Stimulated activated naive CD4-positive, alpha-beta T cell treated with Interleukin-2 at 50 U/mL for 16 hours (primary cell): ENCODE measurements at regions not wholly inside any gene's neighbourhood (a gene's known extent, or its start where the extent isn't known, plus 50 kb on each side); places are given as distances from the start of the nearest gene placed in this dataset.
"Not testable (repeated sequence)": the region's sequence is repeated elsewhere in the genome, so short reads cannot be mapped to it uniquely, and the experiment has no call there.

Experiments
- DNase-seq: peaks from one replicate; lab custom pipeline; 2025; lab: John Stamatoyannopoulos, UW

- not testable (repeated sequence) for DNase-seq
Observed at GRCh38 chr3:94507354-94507753, 444.5 kb downstream of the NSUN3 start.

- no peak for DNase-seq
Observed at GRCh38 chr3:94512876-94513275, 450.0 kb downstream of the NSUN3 start.

GRCh38 chr3:94513600-94513999, 450.7 kb downstream of the NSUN3 start:
- no peak for DNase-seq

GRCh38 chr3:94515983-94516382, 453.1 kb downstream of the NSUN3 start:
- no peak for DNase-seq

GRCh38 chr3:94520364-94520763, 457.5 kb downstream of the NSUN3 start:
- no peak for DNase-seq

GRCh38 chr3:94522488-94522887, 459.6 kb downstream of the NSUN3 start:
- no peak for DNase-seq

GRCh38 chr3:94524102-94524919, 461.4 kb downstream of the NSUN3 start:
- no peak for DNase-seq

- no peak for DNase-seq
Observed at GRCh38 chr3:94525043-94525442, 462.2 kb downstream of the NSUN3 start.

- no peak for DNase-seq
Observed at GRCh38 chr3:94529816-94530215, 467.0 kb downstream of the NSUN3 start.

GRCh38 chr3:94532951-94533350, 470.1 kb downstream of the NSUN3 start:
- DNase-seq, result no peak

- DNase-seq, result no peak
Observed at GRCh38 chr3:94539937-94540336, 477.1 kb downstream of the NSUN3 start.

GRCh38 chr3:94543161-94543560, 480.3 kb downstream of the NSUN3 start:
- DNase-seq, result no peak

- no peak for DNase-seq
Observed at GRCh38 chr3:94544131-94544789, 481.4 kb downstream of the NSUN3 start.

- no peak for DNase-seq
Observed at GRCh38 chr3:94548581-94549316, 485.9 kb downstream of the NSUN3 start.

GRCh38 chr3:94561094-94561493, 498.2 kb downstream of the NSUN3 start:
- DNase-seq, result no peak

- no peak for DNase-seq
Observed at GRCh38 chr3:94564247-94564646, 501.4 kb downstream of the NSUN3 start.

GRCh38 chr3:94568041-94568440, 505.2 kb downstream of the NSUN3 start:
- DNase-seq, result no peak

- no peak for DNase-seq
Observed at GRCh38 chr3:94573337-94573736, 510.5 kb downstream of the NSUN3 start.

GRCh38 chr3:94587291-94587690, 524.4 kb downstream of the NSUN3 start:
- no peak for DNase-seq

- DNase-seq, result no peak
Observed at GRCh38 chr3:94593526-94594150, 530.8 kb downstream of the NSUN3 start.

GRCh38 chr3:94596141-94596540, 533.3 kb downstream of the NSUN3 start:
- no peak for DNase-seq

GRCh38 chr3:94596887-94597566, 534.2 kb downstream of the NSUN3 start:
- no peak for DNase-seq
